Neural cell (in vitro differentiated cells): ENCODE measurements at regions not wholly inside any gene's neighbourhood (a gene's known extent, or its start where the extent isn't known, plus 50 kb on each side); places are given as distances from the start of the nearest gene placed in this dataset.

Source experiments
- H2AFZ ChIP-seq: fragments of 200-600, 300-800 bp; sonication (generic), shearing (Covaris generic); 2 replicates; pipeline ENCODE4 v1.6.0; 2014; ENCODE audit warnings: low read depth, mild to moderate bottlenecking, antibody characterized with exemption, low read length, moderate library complexity
- H3F3A ChIP-seq: fragments of 200-600 bp; shearing (Covaris generic); 2 replicates; pipeline ENCODE4 v1.6.1; 2016; ENCODE audit warnings: mild to moderate bottlenecking, moderate library complexity, mixed read lengths, antibody characterized with exemption, low read length; ENCODE audit not compliant: insufficient read depth, poor library complexity, severe bottlenecking
- H3K27ac ChIP-seq: fragments of 200-600, 300-800 bp; sonication (generic), shearing (Covaris generic); 2 replicates; pipeline ENCODE4 v1.5.1; 2014; ENCODE audit warnings: mild to moderate bottlenecking, low read length, moderate library complexity
- H3K27me3 ChIP-seq: fragments of 300-800, 200-600 bp; sonication (generic), shearing (Covaris generic); 2 replicates; pipeline ENCODE4 v1.6.0; 2014; ENCODE audit warnings: mild to moderate bottlenecking, low read depth, low read length, moderate library complexity; ENCODE audit not compliant: insufficient read depth
- H3K36me3 ChIP-seq: fragments of 300-800, 200-600 bp; sonication (generic), shearing (Covaris generic); 2 replicates; pipeline ENCODE4 v1.5.1; 2014; ENCODE audit warnings: mild to moderate bottlenecking, antibody characterized with exemption, low read length, moderate library complexity; ENCODE audit not compliant: insufficient read depth
- H3K4me2 ChIP-seq: fragments of 300-800, 200-600 bp; sonication (generic), shearing (Covaris generic); 2 replicates; pipeline ENCODE4 v1.6.0; 2014; ENCODE audit warnings: mild to moderate bottlenecking, low read length
- H3K4me3 ChIP-seq: fragments of 300-800, 200-600 bp; sonication (generic), shearing (Covaris generic); 2 replicates; pipeline ENCODE4 v1.5.1; 2014; ENCODE audit warnings: mild to moderate bottlenecking, low read length, moderate library complexity
- H3K79me2 ChIP-seq: fragments of 200-600 bp; shearing (Covaris generic); replicated peaks from 2 replicates; pipeline ENCODE4 v1.6.0; 2014; ENCODE audit warnings: mild to moderate bottlenecking, low read length, moderate library complexity; ENCODE audit not compliant: insufficient read depth
- H3K9ac ChIP-seq: fragments of 300-800, 200-600 bp; sonication (generic), shearing (Covaris generic); 2 replicates; pipeline ENCODE4 v1.6.1; 2016; ENCODE audit warnings: mild to moderate bottlenecking, low read length, mixed read lengths
- H3K9me2 ChIP-seq: fragments of 200-600 bp; shearing (Covaris generic); 2 replicates; pipeline ENCODE4 v1.6.1; 2016; ENCODE audit warnings: mild to moderate bottlenecking, low read length, mixed read lengths; ENCODE audit not compliant: insufficient read depth
- H3K9me3 ChIP-seq: fragments of 200-600, 300-800 bp; sonication (generic), shearing (Covaris generic); 2 replicates; pipeline ENCODE4 v1.6.1; 2016; ENCODE audit warnings: mild to moderate bottlenecking, mixed run types, low read length, moderate library complexity, mixed read lengths
- H4K20me1 ChIP-seq: fragments of 200-600 bp; shearing (Covaris generic); 2 replicates; pipeline ENCODE4 v1.6.1; 2016; ENCODE audit warnings: mild to moderate bottlenecking, mixed run types; ENCODE audit not compliant: insufficient read depth
- EP300 ChIP-seq: fragments of 450-650 bp; conservative IDR thresholded peaks from 2 replicates; pipeline ENCODE4 v1.6.1; 2014; ENCODE audit warnings: antibody characterized with exemption, mild to moderate bottlenecking, moderate library complexity; ENCODE audit not compliant: poor library complexity, severe bottlenecking
- EZH2 ChIP-seq: fragments of 200-600, 300-800 bp; shearing (Covaris generic), sonication (generic); IDR thresholded peaks from 2 replicates; pipeline ENCODE4 v1.6.1; 2014; ENCODE audit warnings: antibody characterized with exemption, low read length, borderline replicate concordance, mild to moderate bottlenecking; ENCODE audit not compliant: insufficient read depth, poor library complexity, severe bottlenecking
- MXI1 ChIP-seq: fragments of 450-650 bp; conservative IDR thresholded peaks from 2 replicates; pipeline ENCODE4 v1.6.1; 2014; ENCODE audit warnings: antibody characterized with exemption, mild to moderate bottlenecking; ENCODE audit not compliant: poor library complexity, severe bottlenecking
- POLR2AphosphoS5 ChIP-seq: IDR thresholded peaks from 2 replicates; pipeline ENCODE4 v1.6.1; 2012
- RAD21 ChIP-seq: fragments of 450-650 bp; conservative IDR thresholded peaks from 2 replicates; pipeline ENCODE4 v1.6.1; 2014; ENCODE audit warnings: antibody characterized with exemption, mild to moderate bottlenecking, moderate library complexity
- SMC3 ChIP-seq: fragments of 450-650 bp; conservative IDR thresholded peaks from 2 replicates; pipeline ENCODE4 v1.6.1; 2014; ENCODE audit warnings: antibody characterized with exemption, mild to moderate bottlenecking, moderate library complexity; ENCODE audit not compliant: poor library complexity
- TAF1 ChIP-seq: IDR thresholded peaks from 2 replicates; pipeline ENCODE4 v1.6.1; 2012; ENCODE audit warnings: low read depth
- TF ChIP-seq, protein P1 (sequence below): IDR thresholded peaks from 2 replicates; pipeline ENCODE4 v1.6.1; 2012; ENCODE audit warnings: borderline replicate concordance
- TF ChIP-seq, protein P2 (sequence below): fragments of 450-650 bp; IDR thresholded peaks from 2 replicates; pipeline ENCODE4 v1.5.1; 2014; ENCODE audit warnings: antibody characterized with exemption, mild to moderate bottlenecking, moderate library complexity; ENCODE audit not compliant: poor library complexity, severe bottlenecking

GRCh38 chr3:80668600-80669294 is 900.9 kb upstream of the ROBO1 start:
- H3K79me2 ChIP-seq, result no peaks in the 10 kb centered on the region
- no peak overlapping the region for H3K4me3 ChIP-seq
- TF ChIP-seq EZH2 (no peak), TAF1 (no peak), MXI1 (no peak)
- TF ChIP-seq, protein P1, sequence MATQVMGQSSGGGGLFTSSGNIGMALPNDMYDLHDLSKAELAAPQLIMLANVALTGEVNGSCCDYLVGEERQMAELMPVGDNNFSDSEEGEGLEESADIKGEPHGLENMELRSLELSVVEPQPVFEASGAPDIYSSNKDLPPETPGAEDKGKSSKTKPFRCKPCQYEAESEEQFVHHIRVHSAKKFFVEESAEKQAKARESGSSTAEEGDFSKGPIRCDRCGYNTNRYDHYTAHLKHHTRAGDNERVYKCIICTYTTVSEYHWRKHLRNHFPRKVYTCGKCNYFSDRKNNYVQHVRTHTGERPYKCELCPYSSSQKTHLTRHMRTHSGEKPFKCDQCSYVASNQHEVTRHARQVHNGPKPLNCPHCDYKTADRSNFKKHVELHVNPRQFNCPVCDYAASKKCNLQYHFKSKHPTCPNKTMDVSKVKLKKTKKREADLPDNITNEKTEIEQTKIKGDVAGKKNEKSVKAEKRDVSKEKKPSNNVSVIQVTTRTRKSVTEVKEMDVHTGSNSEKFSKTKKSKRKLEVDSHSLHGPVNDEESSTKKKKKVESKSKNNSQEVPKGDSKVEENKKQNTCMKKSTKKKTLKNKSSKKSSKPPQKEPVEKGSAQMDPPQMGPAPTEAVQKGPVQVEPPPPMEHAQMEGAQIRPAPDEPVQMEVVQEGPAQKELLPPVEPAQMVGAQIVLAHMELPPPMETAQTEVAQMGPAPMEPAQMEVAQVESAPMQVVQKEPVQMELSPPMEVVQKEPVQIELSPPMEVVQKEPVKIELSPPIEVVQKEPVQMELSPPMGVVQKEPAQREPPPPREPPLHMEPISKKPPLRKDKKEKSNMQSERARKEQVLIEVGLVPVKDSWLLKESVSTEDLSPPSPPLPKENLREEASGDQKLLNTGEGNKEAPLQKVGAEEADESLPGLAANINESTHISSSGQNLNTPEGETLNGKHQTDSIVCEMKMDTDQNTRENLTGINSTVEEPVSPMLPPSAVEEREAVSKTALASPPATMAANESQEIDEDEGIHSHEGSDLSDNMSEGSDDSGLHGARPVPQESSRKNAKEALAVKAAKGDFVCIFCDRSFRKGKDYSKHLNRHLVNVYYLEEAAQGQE, result no peak
- TF ChIP-seq, protein P2, sequence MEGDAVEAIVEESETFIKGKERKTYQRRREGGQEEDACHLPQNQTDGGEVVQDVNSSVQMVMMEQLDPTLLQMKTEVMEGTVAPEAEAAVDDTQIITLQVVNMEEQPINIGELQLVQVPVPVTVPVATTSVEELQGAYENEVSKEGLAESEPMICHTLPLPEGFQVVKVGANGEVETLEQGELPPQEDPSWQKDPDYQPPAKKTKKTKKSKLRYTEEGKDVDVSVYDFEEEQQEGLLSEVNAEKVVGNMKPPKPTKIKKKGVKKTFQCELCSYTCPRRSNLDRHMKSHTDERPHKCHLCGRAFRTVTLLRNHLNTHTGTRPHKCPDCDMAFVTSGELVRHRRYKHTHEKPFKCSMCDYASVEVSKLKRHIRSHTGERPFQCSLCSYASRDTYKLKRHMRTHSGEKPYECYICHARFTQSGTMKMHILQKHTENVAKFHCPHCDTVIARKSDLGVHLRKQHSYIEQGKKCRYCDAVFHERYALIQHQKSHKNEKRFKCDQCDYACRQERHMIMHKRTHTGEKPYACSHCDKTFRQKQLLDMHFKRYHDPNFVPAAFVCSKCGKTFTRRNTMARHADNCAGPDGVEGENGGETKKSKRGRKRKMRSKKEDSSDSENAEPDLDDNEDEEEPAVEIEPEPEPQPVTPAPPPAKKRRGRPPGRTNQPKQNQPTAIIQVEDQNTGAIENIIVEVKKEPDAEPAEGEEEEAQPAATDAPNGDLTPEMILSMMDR, result no peak
- no peaks in the 10 kb centered on the region for H3F3A ChIP-seq
- peaks cover 6% of the 10 kb centered on the region for H3K9me3 ChIP-seq
- H3K4me2 ChIP-seq, result no peak overlapping the region
- H4K20me1 ChIP-seq, result no peaks in the 10 kb centered on the region
- H3K9me2 ChIP-seq, result no peaks in the 10 kb centered on the region
- H2AFZ ChIP-seq, result no peak overlapping the region
- no peaks in the 10 kb centered on the region for H3K36me3 ChIP-seq
- H3K27ac ChIP-seq, result no peak overlapping the region
- no peak overlapping the region for H3K9ac ChIP-seq
- no peaks in the 10 kb centered on the region for H3K27me3 ChIP-seq

DNA sequence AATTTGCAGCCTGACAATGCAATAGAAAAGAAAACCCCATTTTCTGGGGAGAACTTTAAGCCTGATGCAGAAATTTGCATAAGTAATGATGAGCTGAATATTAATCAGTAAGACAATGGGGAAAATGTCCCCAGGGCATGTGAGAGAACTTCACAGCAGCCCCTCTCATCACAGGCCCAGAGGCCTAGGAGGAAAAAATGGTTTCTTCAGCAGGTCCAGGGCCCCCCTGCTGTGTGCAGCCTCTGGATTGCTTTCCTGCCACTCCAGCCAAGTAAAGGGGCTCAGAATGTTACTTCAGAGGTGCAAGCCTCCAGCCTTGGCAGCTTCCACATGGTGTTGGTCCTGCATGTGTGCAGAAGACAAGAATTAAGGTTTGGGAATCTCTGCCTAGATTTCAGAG is 900.3 kb upstream of the ROBO1 start:
- no peak overlapping the region for H3K27ac ChIP-seq
- no peak overlapping the region for H3K4me3 ChIP-seq
- no peak overlapping the region for H3K4me2 ChIP-seq
- peaks cover 6% of the 10 kb centered on the region for H3K9me3 ChIP-seq
- H3K9ac ChIP-seq, result no peak overlapping the region
- H3K36me3 ChIP-seq, result no peaks in the 10 kb centered on the region
- H3K9me2 ChIP-seq, result no peaks in the 10 kb centered on the region
- no peak overlapping the region for H2AFZ ChIP-seq
- H3F3A ChIP-seq, result no peaks in the 10 kb centered on the region
- TF ChIP-seq SMC3 (no peak), EZH2 (no peak), MXI1 (no peak), EP300 (no peak), RAD21 (no peak), POLR2AphosphoS5 (no peak), TAF1 (no peak)
- TF ChIP-seq, protein P1, result no peak
- TF ChIP-seq, protein P2, result no peak
- H3K27me3 ChIP-seq, result no peaks in the 10 kb centered on the region
- H3K79me2 ChIP-seq, result no peaks in the 10 kb centered on the region
- H4K20me1 ChIP-seq, result no peaks in the 10 kb centered on the region
